Left lung (tissue), 4 donors: ENCODE measurements at regions not wholly inside any gene's neighbourhood (a gene's known extent, or its start where the extent isn't known, plus 50 kb on each side); places are given as distances from the start of the nearest gene placed in this dataset.

ENCODE experiments used
- ATAC-seq: fragments of 200-7000 bp; cut with Tn5 transposase; one replicate; pipeline ENCODE4 v1.9.1; 2020; ENCODE audit warnings: moderate library complexity
- DNase-seq, 4 donors: peaks; one replicate each; pipeline ENCODE4 v3.0.0-alpha.2; 2013 to 2020
- H3K27ac ChIP-seq, 2 donors: fragments of 200-600 bp; sonication (generic) in 1 of 2; one replicate each; pipeline versions ENCODE4 v1.5.0 to v1.8.0; 2020 to 2021
- H3K27me3 ChIP-seq, 2 donors: fragments of 200-600 bp; sonication (generic) in 1 of 2; one replicate each; pipeline versions ENCODE4 v1.5.0 to v1.8.0; 2020 to 2021
- H3K36me3 ChIP-seq, 2 donors: fragments of 200-600 bp; sonication (generic) in 1 of 2; one replicate each; pipeline versions ENCODE4 v1.5.0 to v1.8.0; 2020 to 2021
- H3K4me1 ChIP-seq, 2 donors: fragments of 200-600 bp; one replicate each; pipeline ENCODE4 v1.8.0; 2021
- H3K4me3 ChIP-seq, 2 donors: fragments of 200-600 bp; sonication (generic) in 1 of 2; one replicate each; pipeline versions ENCODE4 v1.5.0 to v1.8.0; 2020 to 2021; ENCODE audit warnings: mild to moderate bottlenecking in 1 of 2
- H3K9me3 ChIP-seq, 2 donors: fragments of 200-600 bp; sonication (generic) in 1 of 2; one replicate each; pipeline versions ENCODE4 v1.5.0 to v1.8.0; 2020 to 2021
- CTCF ChIP-seq, 2 donors: fragments of 200-600 bp; sonication (generic) in 1 of 2; IDR thresholded peaks; one replicate each; pipeline versions ENCODE4 v1.5.0 to v1.8.0; 2021; ENCODE audit warnings: antibody characterized with exemption in 2 of 2
- intact Hi-C, 2 donors: fragments of 100-400 bp; cut with DNase I; formaldehyde crosslinking; loops; one replicate each; pipeline versions ENCODE4 v1.11.2 to v1.14.2; 2022
- donor health status: DM: no; HTN: yes; CAD: no.
- donor health status: DM: no; HTN: no; CAD: no.

GRCh38 chr6:15096894-15097837 is 148.7 kb upstream of the JARID2 start:
- no peak for ATAC-seq
- Histone ChIP-seq H3K9me3 (no peaks in the 10 kb centered on the region), H3K36me3 (no peaks in the 10 kb centered on the region), H3K4me3 (no peak overlapping the region), H3K4me1 (peaks cover 0 to 1% of the 10 kb centered on the region in 2 donors), H3K27ac (no peak overlapping the region), H3K27me3 (no peaks in the 10 kb centered on the region)
- TF ChIP-seq CTCF (IDR thresholded peaks at IDR 0.05) = no peak
- intact Hi-C loops = no loop called here
- no peak for DNase-seq

GRCh38 chr6:15101130-15101529 is 144.7 kb upstream of the JARID2 start:
- intact Hi-C loops = no loop called here
- H3K27me3 ChIP-seq = no peaks in the 10 kb centered on the region
- DNase-seq = no peak
- H3K4me3 ChIP-seq = no peak overlapping the region
- no peaks in the 10 kb centered on the region for H3K4me1 ChIP-seq
- H3K9me3 ChIP-seq = peaks cover 0 to 9% of the 10 kb centered on the region in 2 donors
- no peaks in the 10 kb centered on the region for H3K36me3 ChIP-seq
- ATAC-seq = no peak
- TF ChIP-seq CTCF (IDR thresholded peaks at IDR 0.05) = no peak
- H3K27ac ChIP-seq = no peak overlapping the region

DNA sequence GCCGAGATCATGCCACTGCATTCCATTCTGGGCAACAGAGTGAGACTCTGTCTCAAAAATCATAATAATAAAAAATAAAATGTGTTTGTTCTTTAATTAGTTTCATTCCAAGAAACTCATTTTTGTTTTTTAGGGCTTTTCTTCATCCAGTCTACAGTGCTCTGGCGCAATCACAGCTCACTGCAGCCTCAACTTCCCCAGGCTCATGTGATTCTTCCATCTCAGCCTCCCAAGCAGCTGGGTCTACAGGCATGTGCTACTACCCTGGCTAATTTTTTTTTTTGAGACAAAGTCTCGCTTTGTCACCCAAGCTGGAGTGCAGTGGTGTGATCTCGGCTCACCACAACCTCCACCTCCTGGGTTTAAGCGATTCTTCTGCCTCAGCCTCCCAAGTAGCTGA is 143.6 kb upstream of the JARID2 start:
- DNase-seq = peak in 1 of 4 donors; percentile 48
- no peak for ATAC-seq
- Histone ChIP-seq H3K36me3 (no peaks in the 10 kb centered on the region), H3K27ac (no peak overlapping the region), H3K9me3 (peaks cover 0 to 11% of the 10 kb centered on the region in 2 donors), H3K4me3 (no peak overlapping the region), H3K27me3 (no peaks in the 10 kb centered on the region), H3K4me1 (no peaks in the 10 kb centered on the region)
- no peak for TF ChIP-seq CTCF (IDR thresholded peaks at IDR 0.05)
- intact Hi-C loops = no loop called here

DNA sequence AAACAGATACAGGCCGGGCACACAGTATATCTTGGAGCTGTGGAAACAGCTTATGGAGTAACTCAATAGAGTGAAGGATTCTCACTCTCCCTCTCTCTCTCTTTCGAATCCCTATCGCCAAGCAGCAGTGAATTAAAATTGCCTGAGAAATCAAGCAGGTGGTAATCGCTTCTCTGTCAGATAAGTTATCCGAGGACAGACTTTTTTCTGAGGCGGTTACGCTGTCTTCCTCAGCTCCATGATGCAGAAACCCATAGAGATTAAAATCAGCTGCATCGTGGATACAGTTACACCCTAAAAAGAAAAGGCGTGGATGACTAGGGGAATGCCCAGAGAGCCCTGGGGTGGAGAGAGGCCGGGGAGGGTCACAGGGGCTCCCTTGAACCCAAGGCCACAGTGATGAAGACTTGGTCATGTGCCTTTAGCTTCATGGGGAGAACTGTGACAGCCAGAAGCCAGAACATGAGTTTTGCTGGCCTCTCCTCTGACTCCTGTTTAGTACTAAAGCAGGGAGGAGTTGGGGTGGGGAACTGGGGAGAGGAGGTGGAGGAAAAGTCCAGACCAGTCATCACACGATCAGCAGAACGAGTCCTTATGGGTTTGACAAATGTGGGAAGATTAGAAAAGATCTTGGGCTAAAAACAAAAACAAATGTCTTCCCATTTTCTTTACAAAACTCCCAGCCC is 138.8 kb upstream of the JARID2 start:
- ATAC-seq (no peak), DNase-seq (no peak)
- no peaks in the 10 kb centered on the region for H3K4me1 ChIP-seq
- no peak for TF ChIP-seq CTCF (IDR thresholded peaks at IDR 0.05)
- intact Hi-C loops = no loop called here
- H3K27me3 ChIP-seq = no peaks in the 10 kb centered on the region
- no peaks in the 10 kb centered on the region for H3K36me3 ChIP-seq
- H3K27ac ChIP-seq = no peak overlapping the region
- H3K4me3 ChIP-seq = no peak overlapping the region
- H3K9me3 ChIP-seq = peaks cover 0 to 11% of the 10 kb centered on the region in 2 donors
